GM10248 (cell line): ENCODE measurements at regions not wholly inside any gene's neighbourhood (a gene's known extent, or its start where the extent isn't known, plus 50 kb on each side); places are given as distances from the start of the nearest gene placed in this dataset.
A peak's percentile ranks its signal among the peaks of the same experiment; 100 is the strongest.

Source experiments
- CTCF ChIA-PET: fragments of 300-600 bp; sonication (Branson Sonifier 250); formaldehyde crosslinking; extraction: SDS; loops from one replicate; lab custom pipeline; 2021; ENCODE audit warnings: antibody characterized with exemption; lab: Yijun Ruan, JAX
- POLR2A ChIA-PET: fragments of 350-650 bp; sonication (Branson Sonifier 250); formaldehyde crosslinking; extraction: SDS; loops from one replicate; lab custom pipeline; 2020; ENCODE audit warnings: antibody characterized with exemption; lab: Yijun Ruan, JAX
- DNase-seq: peaks from one replicate; pipeline ENCODE4 v3.0.0; 2012; ENCODE audit errors: extremely low spot score
- CTCF ChIP-seq: IDR thresholded peaks from 2 replicates; pipeline ENCODE4 v1.5.1; 2012; ENCODE audit warnings: mild to moderate bottlenecking, low read depth; ENCODE audit errors: extremely low read depth, missing control alignments, control extremely low read depth

DNA sequence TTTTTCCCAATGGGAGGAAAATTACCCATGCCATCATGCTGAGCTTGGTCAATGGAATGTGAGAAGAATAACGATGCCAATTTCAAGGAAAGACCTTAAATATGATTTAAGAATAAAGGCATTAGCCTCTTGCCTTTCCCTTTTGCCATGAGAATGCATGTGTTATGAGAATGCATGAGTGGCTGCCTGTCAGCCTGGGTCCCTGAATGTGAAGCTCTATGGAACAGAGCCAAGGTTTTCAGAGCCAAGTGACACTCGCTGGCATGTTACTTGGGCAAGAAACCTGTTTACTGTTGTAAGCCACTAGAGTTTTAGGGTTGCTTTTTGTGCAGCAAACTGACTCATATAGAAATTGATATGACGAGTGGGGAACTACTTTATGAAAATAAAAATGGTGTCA, 75.7 kb downstream of the JRKL start:
- ChIA-PET POLR2A (no interaction called here), CTCF (interaction anchor here (1.1 to 8.8 kb wide), 9 partner anchors 10 to 678 kb away, joined by 3 to 70 read pairs (median 15); no protein-coding TSS in a partner anchor)
- no peak for TF ChIP-seq CTCF
- DNase-seq = no peak

DNA sequence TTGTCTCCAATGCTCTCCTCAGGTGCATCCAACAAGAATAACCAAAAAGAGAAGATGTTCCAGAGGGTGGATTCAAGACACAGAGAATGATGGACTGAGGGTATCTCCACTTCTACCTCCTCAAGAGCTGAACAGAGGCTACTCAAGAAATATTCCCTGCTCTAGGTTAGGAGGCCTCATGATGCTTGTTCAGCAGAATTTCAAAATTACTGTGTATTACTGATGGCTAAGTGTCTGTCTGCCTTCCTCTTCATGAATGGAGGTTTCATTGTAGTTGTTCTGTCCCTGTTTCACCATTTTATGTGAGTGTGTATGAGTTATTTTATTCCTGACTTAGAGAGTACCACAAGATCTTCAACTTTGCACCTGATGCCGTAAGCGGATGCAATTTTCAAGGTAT, 76.8 kb downstream of the JRKL start:
- POLR2A ChIA-PET = no interaction called here
- no peak for TF ChIP-seq CTCF
- DNase-seq = no peak
- CTCF ChIA-PET = interaction anchor here (0.8 to 8.8 kb wide), 4 partner anchors 9 to 674 kb away, joined by 4 to 70 read pairs (median 25); no protein-coding TSS in a partner anchor

- TF ChIP-seq CTCF = no peak
- ChIA-PET POLR2A (no interaction called here), CTCF (interaction anchor here (1.9 to 8.8 kb wide), 2 partner anchors 14 to 671 kb away, joined by 4 to 70 read pairs; no protein-coding TSS in a partner anchor)
- DNase-seq = no peak
Measured at GRCh38 chr11:96469776-96470175, 80.0 kb downstream of the JRKL start.

- no peak for DNase-seq
- CTCF ChIA-PET = interaction anchor here (1.9 kb wide), 1 partner anchor 670 kb away, joined by 4 read pairs; no protein-coding TSS in a partner anchor
- POLR2A ChIA-PET = no interaction called here
- TF ChIP-seq CTCF = no peak
Measured at GRCh38 chr11:96470521-96470920, 80.7 kb downstream of the JRKL start.

DNA sequence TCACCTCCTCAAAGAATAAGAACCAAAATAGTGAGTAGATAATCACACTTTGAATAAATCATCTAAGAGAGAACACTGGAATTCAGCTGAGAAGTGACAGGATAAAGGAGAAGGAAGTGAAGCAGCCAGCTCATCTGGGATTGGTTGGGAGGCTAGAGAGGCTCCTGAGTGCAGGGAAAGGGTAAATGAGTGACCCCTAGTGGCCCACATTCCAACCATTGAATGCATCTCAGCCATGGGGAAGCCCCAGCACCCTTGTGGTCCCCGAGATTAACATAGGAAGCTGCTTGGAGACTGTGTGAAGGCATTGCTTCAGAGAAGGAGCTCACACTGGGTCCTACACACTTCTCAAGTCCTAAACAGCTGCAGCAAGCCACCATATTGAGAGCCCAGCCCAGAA, 82.3 kb downstream of the JRKL start:
- ChIA-PET POLR2A (no interaction called here), CTCF (interaction anchor here (1.0 to 1.9 kb wide), 3 partner anchors 9 to 12 kb away, joined by 5 to 8 read pairs (median 7); no protein-coding TSS in a partner anchor)
- peak; percentile 25 for DNase-seq
- TF ChIP-seq CTCF = no peak

DNA sequence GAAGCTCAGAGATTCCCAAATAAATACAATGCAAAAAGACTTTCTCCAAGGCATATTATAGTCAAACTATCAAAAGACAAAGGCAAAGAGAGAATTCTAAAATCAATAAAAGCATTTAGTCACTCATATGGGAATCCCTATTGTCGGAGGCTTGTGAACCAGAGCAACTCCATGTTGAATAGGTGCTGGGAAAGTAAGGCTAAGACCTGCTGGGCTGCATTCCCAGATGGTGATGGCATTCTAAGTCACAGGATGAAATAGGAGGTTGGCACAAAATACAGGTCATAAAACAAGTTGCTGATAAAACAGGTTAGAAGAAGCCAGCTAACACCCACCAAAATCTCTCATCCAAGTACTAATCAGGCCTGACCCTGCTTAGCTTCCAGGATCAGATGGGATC, 84.5 kb downstream of the JRKL start:
- DNase-seq = no peak
- CTCF ChIA-PET = interaction anchor here (3.3 kb wide), 1 partner anchor 10 kb away, joined by 15 read pairs; no protein-coding TSS in a partner anchor
- no peak for TF ChIP-seq CTCF
- POLR2A ChIA-PET = no interaction called here
